PC-9 (cell line): ENCODE measurements at regions not wholly inside any gene's neighbourhood (a gene's known extent, or its start where the extent isn't known, plus 50 kb on each side); places are given as distances from the start of the nearest gene placed in this dataset.

Experiments used
- EZH2 ChIP-seq: fragments of 200-600 bp; sonication (generic); IDR thresholded peaks from 2 replicates; pipeline ENCODE4 v1.8.0; 2017; ENCODE audit warnings: antibody characterized with exemption, low read depth
- TF ChIP-seq, protein P1 (sequence below): fragments of 200-600 bp; sonication (generic); conservative IDR thresholded peaks from 2 replicates; pipeline ENCODE4 v1.6.1; 2017; ENCODE audit warnings: mixed run types, antibody characterized with exemption, mild to moderate bottlenecking, moderate library complexity

- TF ChIP-seq EZH2: no peak
- TF ChIP-seq, protein P1, sequence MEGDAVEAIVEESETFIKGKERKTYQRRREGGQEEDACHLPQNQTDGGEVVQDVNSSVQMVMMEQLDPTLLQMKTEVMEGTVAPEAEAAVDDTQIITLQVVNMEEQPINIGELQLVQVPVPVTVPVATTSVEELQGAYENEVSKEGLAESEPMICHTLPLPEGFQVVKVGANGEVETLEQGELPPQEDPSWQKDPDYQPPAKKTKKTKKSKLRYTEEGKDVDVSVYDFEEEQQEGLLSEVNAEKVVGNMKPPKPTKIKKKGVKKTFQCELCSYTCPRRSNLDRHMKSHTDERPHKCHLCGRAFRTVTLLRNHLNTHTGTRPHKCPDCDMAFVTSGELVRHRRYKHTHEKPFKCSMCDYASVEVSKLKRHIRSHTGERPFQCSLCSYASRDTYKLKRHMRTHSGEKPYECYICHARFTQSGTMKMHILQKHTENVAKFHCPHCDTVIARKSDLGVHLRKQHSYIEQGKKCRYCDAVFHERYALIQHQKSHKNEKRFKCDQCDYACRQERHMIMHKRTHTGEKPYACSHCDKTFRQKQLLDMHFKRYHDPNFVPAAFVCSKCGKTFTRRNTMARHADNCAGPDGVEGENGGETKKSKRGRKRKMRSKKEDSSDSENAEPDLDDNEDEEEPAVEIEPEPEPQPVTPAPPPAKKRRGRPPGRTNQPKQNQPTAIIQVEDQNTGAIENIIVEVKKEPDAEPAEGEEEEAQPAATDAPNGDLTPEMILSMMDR: no peak
These were observed 576.0 kb downstream of the LMO4 start for GRCh38 chr1:87904651-87905050.
